Hypothalamus (tissue), 51 donors: ENCODE measurements at regions not wholly inside any gene's neighbourhood (a gene's known extent, or its start where the extent isn't known, plus 50 kb on each side); places are given as distances from the start of the nearest gene placed in this dataset.
"Not testable (repeated sequence)": the region's sequence is repeated elsewhere in the genome, so short reads cannot be mapped to it uniquely, and the experiment has no call there.

ENCODE experiments used
- DNase-seq, 51 donors: peaks; one replicate each; lab custom pipeline; 2025; lab: John Stamatoyannopoulos, UW

DNA sequence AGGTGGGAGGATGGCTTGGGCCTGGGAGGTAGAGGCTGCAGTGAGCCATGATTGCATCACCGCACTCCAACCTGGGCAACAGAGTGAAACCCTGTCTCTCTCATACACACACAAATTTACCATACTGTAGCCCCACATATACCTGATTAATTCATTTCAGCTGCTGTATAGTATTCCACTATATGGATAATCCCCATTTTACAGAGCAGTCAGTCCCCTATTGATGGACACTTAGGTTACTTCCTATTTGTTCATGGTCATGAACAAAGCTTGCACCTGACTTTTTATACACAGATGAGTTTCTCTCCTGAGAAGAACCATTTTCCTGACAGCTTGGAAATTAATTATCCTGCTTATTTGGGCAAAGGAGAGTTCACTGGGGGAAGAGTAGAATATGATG is 59.2 kb downstream of the EMX2 start:
- no peak for DNase-seq

DNA sequence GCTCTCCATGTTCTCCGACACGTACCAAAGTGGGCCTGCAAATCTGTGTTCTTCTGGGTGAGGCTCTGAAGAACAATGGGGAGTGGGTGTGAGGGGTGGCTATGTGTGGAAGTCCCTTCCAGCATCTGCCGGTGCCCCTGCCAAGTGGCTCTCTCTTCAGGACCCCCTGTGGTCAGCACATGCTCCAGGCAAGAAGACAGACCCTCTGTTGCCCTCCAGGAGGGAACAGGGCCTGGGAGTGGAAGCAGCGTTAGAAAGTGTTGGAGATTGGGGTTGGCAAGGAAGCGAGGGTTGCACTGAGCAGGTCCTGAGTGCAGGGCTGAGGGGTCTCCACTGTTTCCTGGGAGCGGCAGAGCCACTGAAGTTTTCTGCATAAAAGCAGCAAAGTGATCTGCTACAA is 60.5 kb downstream of the EMX2 start:
- DNase-seq: no peak

DNA sequence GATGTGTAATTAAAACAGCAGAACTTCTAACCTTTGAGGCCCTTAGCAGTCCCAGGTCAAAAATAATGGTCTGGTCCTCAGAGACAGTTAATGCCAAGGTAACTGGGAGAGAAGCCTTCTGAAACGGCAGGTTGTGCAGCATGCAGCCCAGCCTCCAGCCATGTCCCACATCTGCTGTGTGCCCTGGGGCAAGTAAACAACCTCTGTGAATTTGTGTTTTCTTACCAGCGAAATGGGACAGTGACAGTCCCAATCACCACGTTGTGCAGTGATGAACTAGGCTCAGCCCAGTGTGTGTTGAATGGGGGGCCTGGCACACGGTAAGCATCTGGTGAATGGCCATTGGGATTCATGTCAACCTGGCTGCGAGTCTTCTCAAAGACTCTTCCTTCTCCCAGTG is 61.2 kb downstream of the EMX2 start:
- DNase-seq: no peak

DNA sequence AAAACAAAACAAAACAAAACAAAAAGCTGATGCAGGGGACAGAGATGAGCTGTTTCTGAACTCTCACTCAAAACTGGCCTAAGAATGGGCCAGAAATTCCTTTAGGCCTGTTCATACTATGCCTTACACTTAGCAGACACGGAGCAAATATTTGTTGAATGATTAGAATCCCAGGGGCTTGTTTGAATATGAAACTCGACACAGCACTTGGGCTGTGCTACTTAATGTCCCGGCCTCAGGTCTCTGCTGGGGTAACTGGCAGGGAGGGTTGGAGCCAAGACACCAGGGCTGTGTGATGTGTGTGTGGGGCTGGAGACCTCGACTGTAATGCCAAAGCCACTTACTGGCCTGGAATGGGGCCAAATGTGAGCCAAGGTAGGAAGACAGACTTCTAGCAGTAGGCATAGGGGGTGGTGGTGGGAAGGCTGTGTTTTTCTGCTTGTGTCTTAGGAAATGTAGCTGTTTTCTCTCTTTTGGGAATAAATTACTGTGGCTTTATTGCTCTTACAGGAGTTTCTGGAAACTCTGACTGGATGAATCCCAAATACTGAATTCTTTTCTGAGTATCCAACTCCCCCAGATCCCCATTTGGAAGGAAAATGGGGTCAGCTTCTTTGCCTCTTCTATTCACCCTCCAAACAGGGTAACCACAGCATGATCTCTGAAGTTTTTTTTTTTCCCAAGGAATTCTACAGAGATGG is 66.7 kb downstream of the EMX2 start:
- DNase-seq: peak in 10 of 51 donors; percentile 1 to 28 (median 8)

DNA sequence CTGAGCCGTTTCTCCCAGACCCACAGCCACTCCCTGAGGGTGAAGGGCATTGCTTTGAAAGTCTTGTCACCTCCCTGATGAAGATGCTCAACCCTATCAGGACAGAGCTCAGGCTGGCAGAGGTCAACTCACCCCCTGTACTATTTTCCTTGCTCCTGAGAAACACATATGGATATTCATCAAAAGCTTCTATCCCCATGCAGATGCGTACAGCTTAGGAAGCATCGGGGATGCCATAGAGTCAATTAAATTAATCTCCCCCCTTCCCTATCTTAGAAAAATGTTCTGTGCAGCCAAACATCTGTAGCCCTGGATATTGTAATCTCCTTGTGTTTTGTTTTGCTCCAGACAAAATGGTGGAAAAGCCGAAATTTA is 67.2 kb downstream of the EMX2 start:
- no peak for DNase-seq

DNA sequence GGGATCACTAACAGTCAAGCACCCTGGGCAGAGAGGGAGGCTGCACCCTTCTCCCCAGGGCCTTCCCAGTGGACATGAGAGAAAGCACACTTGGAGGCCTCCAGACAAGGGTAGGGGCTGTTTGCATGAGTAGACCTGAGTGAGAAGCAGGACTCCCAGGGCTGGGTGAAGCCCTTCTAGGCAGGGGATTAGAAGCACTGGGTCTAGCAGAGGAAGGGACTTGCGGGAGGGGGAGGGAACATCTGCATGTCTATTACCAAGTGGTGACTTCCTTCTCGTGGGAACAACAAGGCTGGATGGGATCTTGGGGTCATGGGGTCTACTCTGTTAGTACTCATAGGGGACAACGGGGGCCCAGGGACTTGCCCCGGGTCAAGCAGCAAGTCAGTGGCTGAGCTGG is 67.8 kb downstream of the EMX2 start:
- no peak for DNase-seq

DNA sequence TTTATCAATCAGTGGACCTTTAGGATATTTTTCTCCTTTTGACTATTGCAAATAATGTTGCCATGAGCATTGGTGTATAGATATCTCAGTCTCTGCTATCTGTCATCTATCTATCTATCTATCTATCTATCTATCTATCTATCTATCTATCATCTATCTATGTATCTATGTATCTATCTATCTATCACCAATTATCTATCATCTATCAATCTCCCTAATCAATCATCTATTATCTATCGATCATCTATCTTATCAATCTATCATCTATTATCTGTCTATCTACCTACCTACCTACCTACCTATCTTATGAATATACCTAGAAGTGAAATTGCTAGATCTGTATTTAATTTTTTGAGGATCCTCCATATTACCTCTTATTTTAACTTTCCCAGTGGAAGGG is 69.6 kb downstream of the EMX2 start:
- no peak for DNase-seq

DNA sequence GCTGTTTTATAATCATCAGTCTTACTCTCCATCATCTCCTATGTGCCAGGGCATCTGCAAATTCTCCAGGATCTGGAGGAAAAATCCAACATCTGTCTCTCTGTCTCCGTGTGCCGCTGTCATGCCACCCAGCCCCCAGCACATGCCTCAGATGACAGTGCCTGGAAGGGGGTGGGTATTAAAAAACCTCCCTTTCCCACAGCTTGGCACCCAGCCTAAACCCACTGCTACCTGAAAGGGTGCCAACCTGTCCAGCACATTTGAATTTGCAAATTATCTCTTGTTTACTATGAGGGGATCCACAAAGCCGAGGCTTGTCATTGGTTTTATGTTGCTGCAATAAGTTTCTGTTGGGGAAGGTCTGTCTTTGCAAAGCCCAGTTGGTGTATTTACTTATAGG is 73.1 kb downstream of the EMX2 start:
- no peak for DNase-seq

DNA sequence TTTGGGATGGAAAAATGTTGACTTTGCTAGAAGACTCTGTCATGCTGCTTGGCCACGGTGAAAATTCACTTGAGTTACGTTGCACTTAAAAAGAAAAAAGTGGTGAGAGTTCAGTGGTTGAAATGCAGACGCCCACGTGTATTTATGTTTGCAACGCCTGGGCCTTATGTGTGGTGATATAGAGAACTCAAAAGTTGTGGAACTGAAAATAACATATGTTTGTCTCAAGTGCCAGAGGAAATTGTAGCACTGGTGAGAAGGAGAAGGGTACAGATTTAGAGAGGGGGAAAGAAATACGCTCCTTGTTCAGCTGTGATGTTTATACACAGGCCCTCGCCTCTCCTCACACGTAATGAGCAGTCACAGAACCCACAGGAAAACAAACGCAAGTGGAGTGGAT is 73.6 kb downstream of the EMX2 start:
- no peak for DNase-seq

DNA sequence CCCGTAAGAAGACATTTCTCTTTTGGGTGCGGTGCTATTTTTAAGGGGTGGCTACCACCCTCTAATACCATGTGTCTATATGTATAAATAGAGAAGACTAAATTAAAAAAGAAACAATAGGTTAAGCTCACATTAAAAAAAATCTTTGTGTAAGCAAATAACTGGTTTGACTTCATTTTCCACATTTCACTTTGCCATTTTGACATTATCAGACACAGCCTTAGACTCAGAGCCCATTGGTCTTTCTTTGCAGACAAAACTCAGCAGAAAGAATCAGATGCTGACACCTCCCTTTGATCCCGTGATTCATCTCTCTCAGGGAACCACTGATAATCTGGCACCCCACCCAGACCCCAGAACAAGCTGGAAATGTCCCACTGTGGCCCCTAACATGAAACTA is 74.5 kb downstream of the EMX2 start:
- DNase-seq: no peak

DNA sequence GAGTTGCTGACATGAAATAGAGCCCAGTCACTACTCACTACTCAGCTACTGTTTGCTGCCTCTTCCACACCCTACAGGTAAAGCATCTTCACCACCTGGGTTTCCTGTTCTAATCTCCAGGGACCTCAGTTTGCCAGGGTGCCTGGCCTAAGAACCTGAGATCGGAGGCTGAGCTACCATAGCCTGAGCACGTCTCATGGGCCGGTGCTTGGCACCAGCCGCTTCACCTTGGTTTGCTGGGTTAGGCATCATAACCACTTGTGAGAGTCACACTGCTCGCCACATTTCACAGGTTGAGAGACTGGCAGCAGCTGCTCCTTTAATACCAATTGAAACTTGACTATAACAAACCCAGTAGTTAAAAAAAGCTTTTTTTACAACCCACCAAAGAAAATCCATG is 75.1 kb downstream of the EMX2 start:
- no peak for DNase-seq

DNA sequence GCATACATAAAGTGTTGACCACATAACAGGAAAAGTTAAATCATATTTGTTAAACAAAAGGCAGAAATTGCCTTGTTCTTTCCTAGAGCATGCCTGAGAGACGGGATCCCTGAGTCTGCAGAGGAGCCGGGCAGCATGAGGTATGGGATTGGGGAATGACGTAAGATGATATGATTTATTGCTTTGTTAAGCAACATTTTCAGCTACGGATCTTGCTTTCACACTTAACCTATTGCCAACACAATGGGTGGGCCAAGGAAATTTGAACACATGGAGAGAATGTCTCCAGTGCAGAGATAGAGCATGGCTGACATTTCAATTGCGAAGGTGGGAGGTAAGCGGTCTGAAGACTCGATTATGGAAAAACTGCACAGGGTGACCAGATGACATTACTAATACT is 76.7 kb downstream of the EMX2 start:
- no peak for DNase-seq

DNA sequence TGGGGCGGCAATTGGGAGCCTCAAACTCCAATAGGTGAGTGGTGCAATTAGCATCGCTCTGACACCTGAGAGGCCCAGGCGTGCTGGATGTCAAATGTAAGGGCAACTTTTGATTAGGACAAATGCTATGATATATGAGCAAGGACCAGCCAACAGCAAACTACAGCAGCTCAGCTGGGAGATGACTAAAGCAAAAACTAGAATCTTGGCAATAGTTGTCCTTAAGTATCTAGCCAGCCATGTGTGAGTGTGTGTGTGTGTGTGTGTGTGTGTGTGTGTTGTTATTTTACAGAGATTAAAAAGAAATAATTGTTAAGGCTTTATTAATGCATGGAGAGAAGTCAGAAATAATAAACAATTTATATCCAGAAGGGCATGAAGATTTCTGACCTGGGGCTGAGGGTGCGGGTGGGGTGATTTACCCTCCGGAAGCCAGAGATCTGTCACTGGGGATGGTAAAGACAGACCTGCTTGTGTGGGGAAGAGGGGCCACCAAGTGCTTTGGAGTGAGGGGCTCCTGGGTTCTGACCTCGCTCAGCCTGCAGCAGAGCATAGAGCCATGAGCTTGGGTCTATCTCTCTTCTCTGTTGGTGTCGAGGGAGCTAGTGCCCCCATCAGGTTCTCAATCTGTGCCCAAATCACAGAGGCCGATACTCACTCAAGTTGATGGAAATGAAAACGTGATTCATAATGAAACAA is 77.3 kb downstream of the EMX2 start:
- no peak for DNase-seq

DNA sequence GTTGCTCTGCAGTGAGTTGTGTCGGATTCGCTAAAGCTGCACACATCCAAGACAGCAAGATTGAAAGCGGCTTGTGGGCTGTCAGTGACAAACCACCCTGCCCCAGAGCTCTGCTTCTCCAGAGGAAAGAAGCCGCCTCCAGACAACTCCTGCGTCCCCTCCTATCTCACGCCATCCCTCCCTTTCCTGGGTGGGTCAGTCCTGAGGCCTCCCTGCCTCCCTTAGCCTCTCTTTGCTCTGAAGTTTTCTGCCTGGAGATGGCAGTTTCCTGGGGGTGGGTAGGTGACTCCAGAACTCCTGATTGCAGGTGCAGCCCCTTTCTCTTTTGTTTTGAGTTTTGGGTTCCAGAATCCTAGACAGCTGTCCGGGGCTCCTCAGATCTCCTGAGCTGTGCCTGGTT is 78.7 kb downstream of the EMX2 start:
- no peak for DNase-seq

DNA sequence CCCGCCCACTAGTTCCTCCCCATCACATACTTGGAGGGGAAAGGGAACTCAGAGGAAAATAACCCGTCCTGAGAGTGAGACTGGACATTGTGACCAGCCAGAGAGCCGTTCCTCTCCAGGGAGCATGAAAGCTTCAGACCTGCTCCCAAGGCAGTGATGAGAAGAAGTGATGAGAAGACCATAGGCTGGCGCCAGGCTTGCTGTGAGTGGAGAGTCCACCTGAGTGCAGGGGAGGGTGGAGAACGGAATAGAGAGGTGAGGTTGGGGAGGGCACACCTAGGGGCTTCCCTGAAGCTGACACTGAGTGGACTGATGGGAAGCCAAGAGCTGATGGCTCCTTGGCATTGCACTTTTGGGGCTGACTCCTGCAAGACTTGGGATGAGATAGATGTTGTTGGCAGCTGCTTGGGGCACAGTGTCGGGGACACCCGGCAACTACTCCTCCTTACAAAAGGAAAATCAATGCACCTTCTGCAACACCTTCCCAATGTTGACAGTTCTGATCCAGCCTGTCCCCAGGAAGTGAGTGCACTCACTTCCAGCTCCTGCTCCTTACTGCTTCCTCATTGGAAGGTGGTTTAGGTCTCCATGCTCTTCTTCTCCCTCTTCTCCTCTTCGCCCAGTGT is 79.4 kb downstream of the EMX2 start:
- no peak for DNase-seq

DNA sequence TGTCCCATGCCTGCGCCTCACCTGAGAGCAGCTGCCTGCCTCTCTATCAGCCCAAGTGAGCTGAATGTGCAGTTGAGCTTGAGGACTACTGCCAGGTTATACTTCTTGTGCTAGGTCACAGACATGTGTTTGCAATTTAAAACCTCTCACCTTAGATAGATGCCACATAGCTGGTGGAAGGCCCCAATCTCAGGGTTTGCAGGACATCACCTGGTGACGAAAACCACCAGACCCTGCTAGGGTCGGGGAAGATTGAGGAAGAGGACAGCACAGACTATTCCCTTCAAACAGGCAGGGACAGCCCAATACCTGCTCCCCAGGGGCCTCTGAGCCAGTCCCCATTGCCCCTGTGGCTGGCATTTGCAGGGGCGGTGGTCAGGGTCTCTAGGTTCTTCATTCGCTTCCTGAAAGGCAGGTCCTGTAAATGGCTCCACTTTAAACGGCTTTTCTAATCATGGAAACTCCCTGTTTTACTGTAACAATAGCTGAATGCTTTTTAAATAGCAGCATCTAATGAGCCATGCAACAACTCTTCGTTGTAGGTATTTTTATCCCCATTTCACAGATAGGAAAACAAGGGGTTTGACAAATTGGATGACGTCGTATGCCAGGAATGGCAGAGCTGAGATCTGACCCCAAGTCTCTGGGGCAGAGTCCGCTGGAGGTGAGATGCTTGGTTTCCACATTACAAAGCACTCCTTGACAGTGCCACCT is 80.1 kb downstream of the EMX2 start:
- DNase-seq: no peak

DNA sequence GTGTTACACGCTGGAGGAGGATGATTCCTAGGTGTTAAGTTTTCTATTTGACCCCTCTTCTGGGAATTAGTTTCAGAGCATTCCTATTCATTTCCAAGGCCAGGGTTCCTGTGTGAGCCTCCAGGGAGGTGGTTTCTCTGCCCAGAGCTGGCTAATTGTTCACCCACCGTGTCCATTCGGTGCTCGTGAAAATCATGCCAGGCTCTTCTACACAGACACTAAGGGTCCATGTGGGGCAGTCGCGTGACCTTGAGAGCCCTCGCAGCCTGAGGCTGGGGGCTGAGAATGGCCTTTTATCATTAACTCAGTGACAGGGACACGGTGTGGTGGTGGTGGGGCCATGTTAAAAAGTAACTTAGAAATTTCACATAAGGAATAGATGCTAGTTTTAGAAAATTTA is 83.7 kb downstream of the EMX2 start:
- no peak for DNase-seq

DNA sequence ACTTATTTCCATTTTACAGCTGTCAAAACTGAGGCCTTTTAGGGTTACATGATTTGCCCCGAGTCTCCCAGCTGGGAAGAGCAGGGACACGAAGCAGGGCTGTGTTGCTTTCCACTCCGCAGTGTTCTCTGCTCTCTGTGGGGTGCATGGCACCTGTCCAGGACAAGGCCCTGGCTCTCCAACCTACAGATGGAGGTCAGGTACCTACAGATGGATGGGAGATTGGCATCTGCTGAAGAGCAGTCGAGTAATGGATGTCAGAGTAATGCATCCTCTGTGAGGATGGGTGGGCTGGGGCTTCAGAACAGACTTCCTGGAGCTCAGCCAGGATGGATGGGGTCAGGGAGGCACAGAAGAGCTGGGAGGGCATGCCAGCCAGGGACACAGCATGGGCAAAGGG is 85.0 kb downstream of the EMX2 start:
- no peak for DNase-seq

DNA sequence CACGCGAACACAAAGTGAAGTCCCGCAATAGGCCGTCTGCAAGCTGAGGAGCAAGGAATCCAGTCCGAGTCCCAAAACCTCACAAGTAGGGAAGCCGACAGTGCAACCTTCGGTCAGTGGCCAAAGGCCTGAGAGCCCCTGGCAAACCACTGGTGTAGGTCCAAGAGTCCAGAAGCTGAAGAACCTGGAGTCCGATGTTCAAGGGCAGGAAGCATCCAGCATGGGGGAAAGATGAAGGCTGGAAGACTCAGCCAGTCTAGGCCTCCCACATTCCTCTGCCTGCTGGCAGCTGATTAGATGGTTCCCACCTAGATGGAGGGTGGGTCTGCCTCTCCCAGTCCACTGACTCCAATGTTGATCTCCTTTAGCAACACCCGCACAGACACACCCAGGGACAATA is 87.2 kb downstream of the EMX2 start:
- not testable (repeated sequence) for DNase-seq

DNA sequence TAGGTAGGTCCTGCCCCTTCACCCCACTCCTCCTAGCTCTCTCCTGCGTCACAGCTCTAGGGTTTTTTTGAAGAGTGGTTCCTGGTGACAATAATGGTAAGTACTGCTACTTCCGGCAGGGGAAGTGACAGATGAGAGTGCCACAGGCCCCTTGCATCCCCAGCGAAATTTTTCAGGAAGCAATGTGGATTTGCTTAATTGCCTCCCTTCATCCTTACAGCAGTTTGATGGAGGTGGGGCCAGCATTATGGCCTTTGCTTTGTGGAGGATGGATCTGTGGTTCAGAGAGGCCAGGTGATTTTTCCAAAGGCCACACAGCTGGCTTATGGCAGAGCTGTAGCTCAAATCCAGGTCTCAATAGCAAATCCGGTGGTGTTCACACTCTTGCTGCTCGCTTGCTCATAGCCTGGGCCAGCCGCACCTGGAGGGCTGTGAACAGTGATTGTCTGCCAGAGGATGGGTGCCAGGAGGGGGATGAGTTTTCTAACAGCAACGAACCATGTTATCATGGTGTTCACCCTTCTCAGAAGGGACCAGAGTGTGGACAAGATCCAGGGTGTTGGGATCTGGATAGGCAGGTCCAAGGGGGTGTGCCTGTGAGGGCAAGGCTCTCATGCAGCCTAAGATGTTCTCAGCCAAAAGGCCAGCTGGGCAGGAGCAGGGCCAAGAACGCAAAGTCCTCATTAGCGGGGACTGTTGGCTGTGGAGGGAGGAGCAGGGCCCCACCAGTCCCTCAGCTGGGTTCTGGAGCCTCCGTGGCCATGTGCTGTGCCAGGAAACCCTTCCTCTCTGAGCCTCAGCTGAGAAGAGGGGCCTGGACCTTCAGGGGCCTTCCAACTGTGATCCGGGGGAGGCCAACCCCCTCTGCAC is 89.0 kb downstream of the EMX2 start:
- DNase-seq: peak in 18 of 51 donors; percentile 2 to 61 (median 25)

DNA sequence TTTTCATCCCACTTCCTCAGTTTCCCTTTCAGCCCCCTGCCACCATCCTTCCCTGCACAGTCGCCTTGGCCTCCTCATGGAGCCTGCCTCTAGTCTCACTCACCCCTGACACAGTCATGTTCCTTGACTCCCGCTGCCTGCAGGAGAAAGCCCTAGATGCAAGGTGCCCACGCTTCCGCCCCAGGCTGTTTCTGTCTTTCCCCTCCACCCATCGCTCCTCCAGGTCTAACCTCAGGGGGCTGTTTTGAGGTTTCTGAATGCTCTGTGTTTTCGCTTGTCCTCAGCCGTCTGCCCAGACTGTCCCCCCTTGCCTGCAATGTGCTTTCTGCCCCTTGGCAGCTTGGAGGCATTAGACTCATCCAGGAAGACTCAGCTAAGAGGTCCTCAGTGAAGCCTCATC is 89.9 kb downstream of the EMX2 start:
- no peak for DNase-seq
